HS-5 (cell line): ENCODE measurements at regions not wholly inside any gene's neighbourhood (a gene's known extent, or its start where the extent isn't known, plus 50 kb on each side); places are given as distances from the start of the nearest gene placed in this dataset.
"Not testable (repeated sequence)": the region's sequence is repeated elsewhere in the genome, so short reads cannot be mapped to it uniquely, and the experiment has no call there.

Source experiments
- DNase-seq: peaks from one replicate; pipeline ENCODE4 v3.0.0-alpha.2; 2012; ENCODE audit warnings: low read depth

DNA sequence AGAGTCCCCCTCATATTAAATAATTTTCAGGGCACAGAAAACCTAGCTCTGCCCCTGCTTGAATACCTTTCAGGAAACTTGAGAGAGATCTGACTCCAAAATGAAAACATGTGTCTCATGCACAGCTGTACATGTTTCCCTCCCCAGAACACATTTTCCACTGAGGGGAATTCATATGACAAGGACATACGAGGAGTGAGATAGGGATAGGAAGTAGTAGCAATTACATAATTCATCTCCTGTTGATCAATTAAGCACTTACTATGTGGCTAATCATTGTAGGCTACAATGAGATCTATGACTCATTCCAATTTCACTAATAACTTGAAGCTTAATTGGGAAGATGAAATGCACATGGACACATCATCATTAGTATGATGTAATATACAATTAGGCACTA, 302.1 kb downstream of the PCDH11X start:
- DNase-seq = not testable (repeated sequence)

DNA sequence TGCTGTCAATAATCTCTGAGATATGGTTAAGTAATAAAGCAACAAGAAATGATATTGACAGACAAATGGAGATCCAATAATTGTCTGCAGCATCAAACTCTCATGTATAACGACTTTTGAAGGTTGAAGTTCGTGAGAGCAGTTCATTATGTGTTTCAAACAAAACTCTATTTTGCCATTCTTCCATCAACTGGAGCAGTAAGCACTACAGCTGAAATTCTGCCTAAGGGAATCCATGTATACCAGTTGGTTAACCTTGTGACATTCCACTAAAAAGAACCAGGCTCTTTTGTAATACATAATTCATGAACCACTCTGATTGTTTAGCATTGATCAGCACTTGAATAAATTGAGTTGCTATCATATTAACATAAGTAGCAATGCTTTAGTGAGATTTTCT, 311.6 kb downstream of the PCDH11X start:
- not testable (repeated sequence) for DNase-seq

DNA sequence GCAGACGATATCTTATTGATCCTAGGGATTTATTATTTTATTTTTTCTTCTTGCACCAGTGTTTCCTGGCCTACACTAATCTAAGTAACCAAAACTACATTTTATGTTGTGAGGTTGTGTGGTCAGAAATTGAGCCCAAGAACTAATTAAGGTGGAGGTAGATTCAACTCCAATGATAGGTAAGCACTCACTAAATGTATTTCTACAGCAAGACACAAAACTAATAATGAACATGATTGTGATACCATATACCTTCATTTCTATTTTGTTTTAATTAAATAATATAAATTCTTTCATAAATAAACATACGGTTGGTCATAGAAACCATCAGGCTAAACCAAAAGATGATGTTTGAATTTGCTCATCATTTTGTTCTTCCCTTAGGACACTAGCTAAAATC, 319.0 kb downstream of the PCDH11X start:
- DNase-seq = not testable (repeated sequence)

DNA sequence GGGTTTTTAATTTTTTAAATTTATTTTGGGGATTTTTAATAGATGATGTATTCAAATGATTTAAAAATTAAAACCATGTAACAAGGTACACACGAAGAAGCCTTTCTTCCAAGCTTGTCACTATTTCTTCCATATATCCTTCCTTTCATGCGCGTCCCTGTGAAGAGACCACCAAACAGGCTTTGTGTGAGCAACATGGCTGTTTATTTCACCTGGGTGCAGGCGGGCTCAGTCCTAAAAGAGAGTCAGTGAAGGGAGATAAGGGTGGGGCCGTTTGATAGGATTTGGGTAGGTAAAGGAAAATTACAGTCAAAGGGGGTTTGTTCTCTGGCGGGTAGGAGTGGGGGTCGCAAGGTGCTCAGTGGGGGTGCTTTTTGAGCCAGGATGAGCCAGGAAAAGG, 320.9 kb downstream of the PCDH11X start:
- DNase-seq = not testable (repeated sequence)

DNA sequence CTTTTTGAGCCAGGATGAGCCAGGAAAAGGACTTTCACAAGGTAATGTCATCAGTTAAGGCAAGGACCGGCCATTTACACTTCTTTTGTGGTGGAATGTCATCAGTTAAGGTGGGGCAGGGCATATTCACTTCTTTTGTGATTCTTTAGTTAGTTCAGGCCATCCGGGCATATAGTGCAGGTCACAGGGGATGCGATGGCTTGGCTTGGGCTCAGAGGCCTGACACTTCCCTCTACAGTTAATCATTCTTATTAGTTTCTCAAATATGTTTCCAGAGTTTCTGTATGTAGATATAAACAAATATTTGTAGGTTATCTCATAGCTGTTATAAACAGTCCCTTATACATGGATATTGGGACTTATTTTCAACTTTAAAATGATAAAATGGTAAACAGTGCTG, 326.5 kb downstream of the PCDH11X start:
- DNase-seq = not testable (repeated sequence)

DNA sequence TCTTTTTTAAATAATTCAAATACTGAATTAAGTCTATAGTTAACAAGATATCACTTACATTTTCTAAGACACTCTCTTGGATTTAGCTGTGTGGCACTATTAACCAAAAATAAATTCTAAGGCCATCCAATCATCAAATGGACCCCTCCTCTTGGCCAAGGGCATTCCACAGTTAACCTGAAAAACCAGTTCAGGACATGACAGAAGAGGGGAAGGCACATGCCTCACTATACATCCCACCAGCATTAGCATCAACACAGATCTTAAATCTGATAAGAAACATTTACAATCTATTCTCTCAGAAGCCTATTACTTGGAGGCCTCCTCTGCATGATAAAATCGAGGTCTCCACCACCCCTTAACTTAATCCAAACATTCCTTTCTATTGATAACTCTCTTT, 327.5 kb downstream of the PCDH11X start:
- not testable (repeated sequence) for DNase-seq

DNA sequence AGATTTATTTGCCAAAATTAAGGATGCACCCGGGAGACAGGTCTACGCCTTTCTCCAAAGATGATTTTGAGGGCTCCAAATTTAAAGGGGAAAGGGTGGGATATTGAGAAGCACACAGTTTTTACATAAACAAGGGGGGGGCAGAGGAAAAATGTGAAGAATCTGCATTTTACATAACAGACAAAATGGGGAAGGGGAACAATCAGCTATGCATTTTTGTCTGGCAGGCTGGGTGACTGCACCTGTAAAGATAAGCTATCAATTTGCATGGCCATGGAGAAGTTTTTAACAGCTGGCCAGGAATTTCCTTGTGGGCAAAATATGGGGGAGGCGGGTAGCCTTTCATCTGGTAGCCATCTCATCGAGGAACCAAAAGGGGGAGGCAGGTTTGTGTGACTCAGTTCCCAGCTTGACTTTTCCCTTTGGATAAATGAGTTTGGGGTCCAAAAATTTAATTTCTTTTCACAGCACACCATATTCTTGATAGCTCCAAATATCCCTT, 331.3 kb downstream of the PCDH11X start:
- not testable (repeated sequence) for DNase-seq

DNA sequence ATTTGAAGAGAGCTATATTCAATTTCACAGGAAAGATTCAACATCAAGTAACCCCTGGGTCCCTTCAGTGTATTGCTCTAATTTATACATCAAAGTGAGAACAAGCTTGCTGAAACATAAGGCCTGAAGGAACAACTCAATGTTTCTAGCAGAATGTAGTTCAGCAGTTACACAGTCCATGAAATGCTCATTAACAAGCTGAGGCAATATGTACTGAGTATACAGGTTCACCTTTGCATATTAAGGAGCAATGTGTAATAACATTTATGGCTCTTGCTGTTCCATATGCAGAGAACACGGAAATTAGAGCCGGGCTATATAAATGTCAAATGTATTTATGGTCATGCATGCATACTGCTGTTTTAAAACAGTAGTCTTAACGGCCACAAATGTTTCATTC, 338.5 kb downstream of the PCDH11X start:
- not testable (repeated sequence) for DNase-seq

DNA sequence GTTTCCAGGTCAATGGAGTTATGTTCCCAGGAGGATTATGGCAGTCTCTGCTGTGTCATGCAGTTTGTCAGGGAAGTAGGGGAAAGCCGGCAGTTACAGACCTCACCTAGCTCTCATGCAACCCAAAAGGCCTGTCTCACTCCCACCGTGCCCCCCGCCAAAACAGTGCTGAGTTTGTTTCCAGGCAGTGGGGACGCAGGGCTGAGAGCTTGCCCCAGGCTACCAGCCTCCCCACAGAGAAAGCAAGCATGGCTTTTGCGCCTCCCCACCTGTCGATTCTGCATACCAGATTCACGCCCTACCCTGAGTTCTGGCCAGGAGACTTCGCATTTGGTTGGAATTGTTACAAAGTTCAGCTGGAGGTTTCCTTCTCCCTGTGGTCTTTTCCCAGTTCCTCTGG, 383.9 kb downstream of the PCDH11X start:
- DNase-seq = not testable (repeated sequence)

DNA sequence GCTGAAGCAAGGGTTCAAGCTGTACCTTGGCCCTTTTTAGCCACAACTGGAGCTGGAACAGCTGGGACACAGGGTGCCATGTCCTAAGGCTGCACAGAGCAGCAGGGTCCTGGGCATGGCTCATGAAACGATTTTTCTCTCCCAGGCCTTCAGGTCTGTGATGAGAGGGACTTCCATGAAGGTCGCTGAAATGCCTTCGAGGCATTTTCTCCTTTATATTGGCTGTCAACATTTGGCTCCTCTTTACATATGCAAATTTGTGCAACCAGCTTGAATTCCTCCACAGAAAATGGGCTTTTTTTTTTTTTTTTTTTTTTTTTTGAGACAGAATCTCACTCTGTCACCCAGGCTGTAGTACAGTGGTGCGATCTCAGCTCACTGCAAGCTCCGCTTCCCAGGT, 430.8 kb downstream of the PCDH11X start:
- no peak for DNase-seq

DNA sequence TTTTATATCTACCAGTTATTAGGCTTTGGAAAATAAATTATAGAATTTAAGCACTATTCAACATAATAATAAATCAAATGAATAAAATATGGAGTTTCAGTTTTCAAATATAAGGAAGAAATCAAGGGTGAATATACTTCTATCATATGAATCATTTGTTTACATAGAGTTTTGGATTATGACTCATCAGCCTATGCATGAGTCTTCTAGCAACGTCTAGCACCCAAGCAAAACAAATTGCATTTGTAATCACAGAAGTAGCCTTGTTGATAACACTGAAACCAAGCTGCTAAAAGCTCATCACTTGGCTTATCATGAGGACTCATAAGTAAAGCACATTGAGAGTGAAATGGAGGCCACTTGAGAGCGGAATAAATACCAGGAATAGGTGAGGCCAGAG, 434.6 kb downstream of the PCDH11X start:
- DNase-seq = no peak

DNA sequence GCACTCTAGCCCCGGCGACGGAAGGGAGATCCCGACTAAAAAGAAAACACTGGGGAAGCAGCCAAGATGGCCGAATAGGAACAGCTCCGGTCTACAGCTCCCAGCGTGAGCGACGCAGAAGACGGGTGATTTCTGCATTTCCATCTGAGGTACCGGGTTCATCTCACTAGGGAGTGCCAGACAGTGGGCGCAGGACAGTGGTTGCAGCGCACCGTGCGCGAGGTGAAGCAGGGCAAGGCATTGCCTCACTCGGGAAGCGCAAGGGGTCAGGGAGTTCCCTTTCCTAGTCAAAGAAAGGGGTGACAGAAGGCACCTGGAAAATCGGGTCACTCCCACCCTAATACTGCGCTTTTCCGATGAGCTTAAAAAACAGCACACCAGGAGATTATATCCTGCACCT, 435.8 kb downstream of the PCDH11X start:
- DNase-seq = not testable (repeated sequence)

DNA sequence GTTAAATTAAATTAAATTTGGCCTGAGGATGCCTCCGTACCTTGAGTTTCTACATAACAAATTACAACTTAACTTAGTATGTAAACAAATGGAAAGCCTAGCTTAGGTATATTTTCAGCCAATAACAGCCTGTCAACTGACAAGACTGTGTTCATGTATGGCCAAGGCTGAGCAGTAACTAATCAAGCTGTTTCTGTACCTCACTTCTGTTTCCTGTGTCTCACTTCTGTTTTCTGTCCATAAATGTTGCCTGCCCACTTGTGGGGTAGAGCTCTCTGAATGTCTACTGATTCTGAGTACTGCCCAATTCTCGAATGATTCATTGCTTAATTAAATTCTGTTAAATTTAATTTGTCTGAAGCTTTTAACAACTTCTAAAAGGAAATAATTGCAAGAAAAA, 445.2 kb downstream of the PCDH11X start:
- no peak for DNase-seq

DNA sequence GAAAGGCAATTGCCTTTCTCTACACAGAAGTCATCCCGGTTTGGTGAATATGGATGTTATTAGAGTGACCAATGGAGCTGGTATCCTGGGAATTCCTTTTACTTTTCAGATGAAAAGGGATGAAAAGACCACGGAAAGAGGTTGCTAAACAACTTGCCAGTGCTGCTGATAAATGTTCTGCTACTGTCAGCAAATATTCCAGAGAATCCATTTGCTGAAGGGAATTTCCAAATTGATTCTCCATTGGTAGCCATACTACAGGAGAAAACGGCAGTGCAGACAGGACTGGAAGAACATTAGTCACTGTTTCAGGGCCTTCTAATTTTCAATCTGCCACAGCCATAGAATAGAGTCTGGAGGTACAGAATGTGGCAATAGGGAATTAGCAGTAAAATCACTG, 451.5 kb downstream of the PCDH11X start:
- DNase-seq = no peak

DNA sequence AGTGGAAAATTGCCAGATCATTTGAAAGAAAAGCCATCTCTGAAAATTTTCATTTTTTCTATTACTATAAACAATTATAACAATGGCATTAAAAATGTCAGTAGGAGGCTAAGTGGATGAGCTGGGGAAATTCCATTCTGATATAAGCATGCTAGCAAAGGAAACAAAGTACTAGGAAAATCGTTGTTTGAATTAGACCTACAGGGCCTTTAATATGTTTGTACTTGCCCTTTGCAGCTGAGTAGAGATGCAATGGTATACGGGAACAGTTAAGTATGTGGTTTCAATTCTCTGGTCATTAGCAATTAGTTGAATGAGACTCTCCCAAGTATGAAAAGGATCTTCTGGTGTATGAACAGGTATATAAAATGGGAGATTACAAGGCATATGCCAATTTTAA, 452.2 kb downstream of the PCDH11X start:
- no peak for DNase-seq

DNA sequence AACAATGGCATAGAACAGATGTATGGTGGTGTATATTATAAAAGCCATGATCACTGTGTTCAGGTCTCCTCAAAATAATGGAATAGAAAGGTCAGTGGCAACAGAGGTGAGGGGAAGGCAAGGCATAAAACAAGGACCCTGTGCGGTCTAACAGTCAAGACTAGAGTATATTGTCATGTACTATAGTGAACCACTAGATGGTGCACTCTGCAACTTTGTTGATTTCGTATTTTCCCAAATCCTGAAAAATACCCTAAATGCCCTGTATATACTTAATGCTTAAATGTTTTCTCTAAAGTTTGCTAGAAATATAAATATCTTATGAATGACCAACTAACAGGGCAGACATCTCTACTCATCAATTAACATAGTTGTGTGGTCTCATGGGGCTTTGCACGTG, 453.0 kb downstream of the PCDH11X start:
- DNase-seq = no peak

DNA sequence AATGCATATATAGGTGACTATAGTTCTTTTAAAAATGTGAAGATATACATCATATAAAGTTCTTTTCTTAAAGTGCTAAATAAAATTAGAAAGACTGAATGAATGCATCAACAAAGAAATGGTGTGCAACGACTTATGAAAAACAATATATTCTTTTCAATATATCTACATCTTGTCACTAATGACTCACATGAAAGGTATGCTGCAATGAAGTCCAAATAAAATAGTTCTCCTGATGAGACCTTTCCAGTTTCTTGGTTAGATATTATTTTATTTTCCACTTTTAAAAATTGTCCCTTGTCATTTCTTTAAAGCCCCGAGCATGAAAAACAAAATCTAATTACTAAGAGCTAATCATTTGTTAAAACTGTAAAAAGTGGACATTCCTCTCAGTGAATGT, 462.1 kb downstream of the PCDH11X start:
- no peak for DNase-seq

DNA sequence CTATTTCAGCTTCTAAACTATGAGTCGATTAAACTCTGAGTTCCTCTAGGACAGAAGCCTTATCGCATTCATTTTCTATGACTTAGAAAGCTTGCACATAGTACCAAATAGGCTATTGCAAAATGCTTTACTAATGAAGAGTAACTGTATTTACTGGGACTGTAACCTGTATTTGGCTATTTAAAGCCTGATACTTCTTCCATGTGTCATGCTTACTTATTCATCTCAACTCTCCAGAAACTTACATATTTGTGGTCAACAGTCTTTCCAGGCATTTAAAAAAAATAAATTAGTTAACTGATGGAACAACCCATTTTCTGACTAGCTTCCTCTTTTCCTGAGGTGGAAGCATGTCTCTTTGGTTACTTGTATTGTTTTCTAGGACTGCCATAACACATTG, 467.9 kb downstream of the PCDH11X start:
- peak; percentile 19 for DNase-seq

DNA sequence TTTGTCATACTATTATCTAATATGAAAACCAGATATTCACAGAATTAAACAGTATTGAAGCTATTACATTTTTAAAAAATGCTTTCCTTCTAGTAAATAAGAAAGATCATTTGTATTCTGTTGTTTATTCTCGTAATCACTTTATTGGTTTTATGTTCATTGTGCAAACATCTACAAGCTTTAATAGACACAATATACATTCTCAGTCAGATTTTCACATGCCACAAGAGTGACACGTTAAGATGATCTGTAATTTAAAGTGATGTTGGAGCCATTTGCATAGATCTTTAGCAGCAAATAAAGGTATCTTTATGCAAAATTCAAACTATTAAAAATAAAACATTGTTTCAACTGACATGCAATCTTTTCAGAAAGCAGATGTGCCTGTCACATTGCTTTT, 469.9 kb downstream of the PCDH11X start:
- no peak for DNase-seq

DNA sequence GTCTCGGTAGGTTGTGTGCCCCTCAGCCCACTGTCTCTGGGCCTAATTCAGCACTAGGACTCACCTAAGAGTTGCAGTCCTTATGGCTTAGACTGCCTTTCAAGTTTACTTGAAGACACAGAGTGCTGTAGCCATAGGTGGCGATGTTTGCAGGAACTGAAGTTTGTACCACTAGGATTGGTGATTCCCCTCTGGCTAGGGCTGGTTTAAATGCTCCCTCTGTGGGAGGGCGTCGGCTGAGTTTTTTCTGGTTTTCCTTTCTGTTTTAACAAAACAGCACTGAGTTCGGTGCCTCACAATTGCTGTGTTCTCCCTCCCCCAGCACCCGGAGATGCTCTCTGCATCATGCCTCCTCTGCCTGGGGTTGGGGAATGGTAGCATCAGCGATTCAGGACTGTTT, 480.9 kb downstream of the PCDH11X start:
- DNase-seq = no peak

DNA sequence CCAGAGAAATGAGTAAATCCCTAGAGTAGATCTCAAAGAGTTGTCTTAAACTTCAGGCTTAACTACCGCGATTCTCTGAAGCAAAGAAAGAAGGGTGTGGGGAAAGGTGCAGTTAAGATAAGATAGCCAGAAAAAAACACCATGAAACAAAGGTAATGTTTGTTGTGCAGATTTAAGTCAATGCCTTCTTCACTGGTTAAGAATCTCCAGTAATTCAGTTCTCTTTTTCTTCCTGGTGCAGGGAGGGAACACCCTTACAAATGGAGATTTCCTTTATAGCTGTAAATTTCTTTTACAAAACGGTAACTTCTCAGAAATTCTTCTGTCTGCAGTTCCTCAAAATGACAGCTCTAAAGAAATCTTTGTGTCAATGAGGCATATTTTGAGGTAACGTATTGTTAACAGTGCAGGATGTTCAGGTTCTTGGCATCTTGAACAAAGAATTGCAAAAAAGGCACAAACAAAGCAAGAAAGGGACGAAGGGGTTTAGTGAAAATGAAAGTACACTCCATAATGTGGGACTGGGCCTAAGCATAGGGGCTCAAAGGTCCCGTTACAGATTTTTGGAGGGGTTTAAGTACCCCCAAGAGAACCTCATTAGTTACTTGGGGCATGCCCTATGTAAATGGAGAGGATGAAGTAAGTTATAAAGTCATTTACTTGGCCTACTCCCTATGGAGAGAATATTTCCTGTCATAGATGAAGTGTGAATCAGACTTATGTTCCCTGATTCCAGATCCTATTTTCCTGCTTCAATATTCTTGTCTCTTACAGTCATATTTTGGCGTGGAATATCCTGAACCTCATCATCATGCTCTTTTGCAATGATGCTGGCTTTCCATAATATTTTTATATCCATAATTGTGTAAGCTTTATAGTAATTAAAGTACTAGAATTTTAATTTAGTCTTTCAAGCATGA, 492.0 kb downstream of the PCDH11X start:
- DNase-seq = no peak

DNA sequence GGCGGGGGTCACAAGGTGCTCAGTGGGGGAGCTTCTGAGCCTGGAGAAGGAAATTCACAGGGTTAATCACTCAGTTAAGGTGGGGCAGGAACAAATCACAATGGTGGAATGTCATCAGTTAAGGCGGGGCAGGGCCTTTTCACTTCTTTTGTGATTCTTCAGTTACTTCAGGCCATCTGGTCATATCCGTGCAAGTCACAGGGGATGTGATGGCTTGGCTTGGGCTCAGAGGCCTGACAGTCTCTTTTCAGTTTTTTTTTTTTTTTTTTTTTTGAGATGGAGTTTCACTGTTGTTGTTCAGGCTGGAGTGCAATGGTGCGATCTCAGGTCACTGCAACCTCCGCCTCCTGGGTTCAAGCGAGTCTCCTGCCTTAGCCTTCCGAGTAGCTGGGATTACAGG, 499.4 kb downstream of the PCDH11X start:
- not testable (repeated sequence) for DNase-seq

DNA sequence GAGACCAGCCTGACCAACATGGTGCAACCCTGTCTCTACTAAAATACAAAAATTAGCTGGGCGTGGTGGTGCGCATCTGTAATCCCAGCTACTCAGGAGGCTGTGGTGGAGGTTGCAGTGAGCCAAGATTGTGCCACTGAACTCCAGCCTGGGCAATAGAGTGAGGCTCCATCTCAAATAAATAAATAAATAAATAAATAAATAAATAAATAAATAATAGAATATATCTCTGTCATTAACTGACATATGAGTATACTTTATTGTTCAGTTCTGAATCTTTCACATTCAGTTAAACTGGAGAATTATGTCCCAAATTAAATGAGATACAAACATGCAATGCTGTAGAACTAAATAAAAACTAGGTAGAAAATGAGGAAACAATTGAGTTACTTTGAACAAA, 501.2 kb downstream of the PCDH11X start:
- not testable (repeated sequence) for DNase-seq

DNA sequence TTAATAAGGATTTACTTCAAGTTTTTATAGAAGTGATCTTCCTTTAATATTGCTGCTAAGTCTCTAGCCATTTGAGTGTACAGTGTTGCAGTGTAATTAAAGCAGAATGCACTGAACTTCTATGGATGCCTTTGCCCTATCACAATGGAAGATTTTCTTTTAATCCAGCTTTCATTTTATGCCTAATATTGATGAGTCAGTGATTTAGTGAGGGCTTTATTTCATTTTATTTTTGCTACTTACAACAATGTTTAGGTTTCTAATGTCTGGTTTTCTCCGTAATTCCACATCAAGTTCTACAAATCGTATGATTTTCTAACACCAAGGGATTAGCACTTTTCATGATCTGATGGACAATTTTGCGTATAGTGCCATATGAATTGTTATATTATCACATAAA, 504.1 kb downstream of the PCDH11X start:
- DNase-seq = no peak
